ENCODE measurements at regions not wholly inside any gene's neighbourhood (a gene's known extent, or its start where the extent isn't known, plus 50 kb on each side); places are given as distances from the start of the nearest gene placed in this dataset.
"Not testable (repeated sequence)": the region's sequence is repeated elsewhere in the genome, so short reads cannot be mapped to it uniquely, and the experiment has no call there.

- not testable (repeated sequence) for TF ChIP-seq YY1 (IDR thresholded peaks at IDR 0.05; ENCODE audit: insufficient read depth, insufficient read length); ZNF274 (IDR thresholded peaks at IDR 0.05; ENCODE audit: low read depth, low read length)
These were observed 69.8 kb upstream of the HMX1 start for GRCh38 chr4:8941492-8941805.
